Right renal cortex interstitium (tissue), 3 donors: ENCODE measurements at regions not wholly inside any gene's neighbourhood (a gene's known extent, or its start where the extent isn't known, plus 50 kb on each side); places are given as distances from the start of the nearest gene placed in this dataset.

ENCODE experiments used
- DNase-seq, 3 donors: peaks; one replicate each; pipeline ENCODE4 v3.0.0-alpha.2; 2013; ENCODE audit warnings: low read depth in 3 of 3, low spot score in 2 of 3

DNA sequence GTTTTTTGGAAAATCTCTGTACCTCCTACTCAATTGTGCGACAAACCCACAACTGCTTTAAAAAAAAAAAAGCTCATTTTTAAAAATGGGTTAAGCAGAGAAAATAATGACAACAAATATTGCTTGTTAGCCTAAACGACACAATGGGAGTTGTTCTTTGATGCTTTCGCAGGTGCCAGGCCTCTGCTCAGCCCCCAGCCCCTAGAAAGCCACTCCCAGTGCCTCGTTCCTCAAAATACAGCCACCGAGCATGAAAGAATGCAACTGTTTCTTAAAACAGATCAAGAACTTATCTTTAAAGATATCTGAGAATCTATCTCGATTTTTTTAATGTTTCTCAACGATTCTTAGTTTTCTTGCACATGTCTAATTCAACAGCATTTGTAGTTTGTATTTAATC is 85.2 kb upstream of the PFKP start:
- DNase-seq: no peak

DNA sequence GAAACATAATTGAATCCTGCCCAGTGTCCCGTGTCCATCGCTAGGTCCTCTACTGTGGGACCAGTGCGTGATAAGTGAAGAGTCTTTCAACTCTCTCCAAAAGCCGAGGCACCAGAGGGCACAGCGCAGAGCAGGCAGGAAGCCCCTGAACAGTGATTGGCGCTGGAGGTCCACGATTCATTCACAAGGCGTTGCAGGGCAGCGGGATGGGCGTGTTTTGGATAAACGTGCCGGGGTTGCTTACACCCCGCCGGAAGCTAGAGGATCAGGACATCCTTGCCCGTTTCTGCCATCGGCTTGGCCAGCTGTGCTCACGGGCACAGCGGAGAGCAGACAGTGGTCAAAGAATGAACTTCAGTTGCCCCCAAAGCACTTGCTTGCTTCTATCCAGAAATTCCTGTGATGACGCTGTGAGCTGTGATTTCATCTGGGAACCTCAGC is 86.0 kb upstream of the PFKP start:
- no peak for DNase-seq

DNA sequence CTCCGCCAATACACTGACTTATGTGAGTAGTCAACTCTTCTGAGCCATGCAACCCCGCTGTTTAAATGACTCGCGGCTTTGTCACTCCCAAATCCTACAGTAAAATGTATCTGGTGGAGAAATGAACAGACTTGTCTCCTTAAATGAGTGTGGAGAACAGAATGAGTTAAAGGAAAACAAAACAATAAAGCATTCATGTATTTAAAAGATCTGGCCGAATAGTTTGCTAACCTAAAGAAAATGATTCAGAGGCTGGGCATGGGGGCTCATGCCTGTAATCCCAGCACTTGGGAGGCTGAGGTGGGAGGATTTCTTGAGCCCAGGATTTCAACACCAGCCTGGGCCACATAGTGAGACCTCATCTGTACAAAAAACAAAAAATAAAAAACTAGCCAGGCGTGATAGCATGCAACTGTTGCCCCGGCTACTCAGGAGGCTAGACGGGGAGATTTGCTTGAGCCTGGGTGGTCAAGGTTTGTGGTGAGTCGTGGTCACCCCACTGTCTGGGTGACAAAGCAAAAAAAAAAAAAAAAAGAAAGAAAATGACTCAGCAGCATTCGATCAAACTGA is 86.5 kb upstream of the PFKP start:
- DNase-seq: no peak

DNA sequence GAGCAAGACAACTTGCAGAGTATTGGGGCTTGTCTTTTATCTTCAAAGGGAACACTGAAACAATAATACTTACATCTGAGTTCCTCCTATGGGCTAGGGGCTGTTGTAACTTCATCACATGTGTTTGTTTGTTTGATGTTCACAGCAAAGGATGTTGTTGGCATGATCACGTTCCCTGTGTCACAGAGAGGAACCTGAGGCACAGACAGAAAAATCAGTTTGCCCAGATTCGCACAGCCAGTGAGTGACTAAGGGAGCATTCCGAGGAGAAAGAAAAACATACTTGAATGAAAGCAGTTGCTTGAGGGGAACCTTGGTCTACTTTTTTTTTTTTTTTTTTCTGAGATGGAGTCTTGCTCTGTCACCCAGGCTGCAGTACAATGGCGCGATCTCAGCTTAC is 87.2 kb upstream of the PFKP start:
- DNase-seq: no peak

DNA sequence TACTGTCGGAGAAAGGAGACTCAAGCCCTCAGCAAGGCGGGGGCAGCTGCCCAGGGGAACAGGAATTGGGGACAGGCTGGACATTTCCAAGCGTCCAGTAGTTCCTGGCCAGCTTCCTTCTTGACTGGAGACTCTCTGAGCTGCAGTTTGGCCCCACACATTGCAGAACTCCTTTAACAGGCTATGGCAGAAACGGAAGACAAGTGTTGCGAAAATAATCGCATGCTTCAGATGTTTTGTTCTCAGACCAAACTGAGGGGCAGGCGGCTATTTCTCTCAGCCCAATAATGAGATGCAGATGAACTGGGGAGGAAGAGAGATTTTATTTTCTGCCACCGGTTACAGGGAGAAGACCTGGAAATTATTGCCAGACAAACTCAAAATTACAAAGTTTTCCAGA is 88.0 kb upstream of the PFKP start:
- DNase-seq: no peak

DNA sequence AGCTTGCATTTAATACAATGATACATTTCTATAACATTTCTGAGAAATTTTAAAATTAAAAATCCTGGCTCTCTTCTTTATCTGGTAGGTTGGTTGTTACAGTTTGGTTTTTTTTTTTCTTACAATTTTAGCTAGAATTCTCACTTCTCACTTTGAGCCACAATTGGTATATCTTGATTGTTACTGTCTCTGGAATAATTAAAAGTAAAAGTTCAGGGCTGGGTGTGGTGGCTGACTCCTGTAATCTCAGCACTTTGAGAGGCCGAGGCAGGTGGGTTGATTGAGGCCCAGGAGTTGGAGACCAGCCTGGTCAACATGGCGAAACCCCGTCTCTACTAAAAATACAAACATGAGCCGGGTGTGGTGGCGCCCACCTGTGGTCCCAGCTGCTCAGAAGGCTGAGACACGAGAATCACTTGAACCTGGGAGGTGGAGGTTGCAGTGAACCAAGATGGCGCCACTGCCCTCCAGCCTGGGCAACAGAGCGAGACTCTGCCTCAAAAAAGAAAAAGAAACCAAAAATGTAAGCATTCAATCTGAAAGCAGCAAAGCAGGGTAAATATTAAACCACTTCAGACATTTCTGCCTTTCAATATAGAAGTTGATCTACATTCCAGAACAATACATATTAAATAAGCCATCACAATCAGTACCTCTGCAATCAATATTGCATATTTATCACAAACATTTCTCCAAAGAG is 88.6 kb upstream of the PFKP start:
- DNase-seq: no peak

DNA sequence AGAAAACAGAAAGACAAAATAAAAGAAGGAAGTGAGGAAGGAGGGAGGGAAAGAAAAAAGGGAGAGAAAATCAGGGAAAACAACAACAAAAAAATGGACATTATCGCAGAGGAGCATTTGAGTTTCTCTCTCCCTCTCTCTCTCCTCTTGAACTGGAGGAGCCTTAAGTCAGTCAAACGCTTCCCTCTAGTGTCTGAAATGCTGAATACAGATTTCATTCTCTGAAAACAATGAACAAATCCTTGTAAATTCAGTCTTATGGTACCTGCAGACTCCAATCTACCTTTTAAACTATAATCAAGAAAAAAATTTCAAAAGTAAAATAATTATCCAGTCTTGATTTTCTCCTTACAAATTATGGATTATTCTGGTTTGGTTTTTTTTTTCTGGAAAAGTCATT is 89.2 kb upstream of the PFKP start:
- DNase-seq: peak in 2 of 3 donors; percentile 39 to 40

DNA sequence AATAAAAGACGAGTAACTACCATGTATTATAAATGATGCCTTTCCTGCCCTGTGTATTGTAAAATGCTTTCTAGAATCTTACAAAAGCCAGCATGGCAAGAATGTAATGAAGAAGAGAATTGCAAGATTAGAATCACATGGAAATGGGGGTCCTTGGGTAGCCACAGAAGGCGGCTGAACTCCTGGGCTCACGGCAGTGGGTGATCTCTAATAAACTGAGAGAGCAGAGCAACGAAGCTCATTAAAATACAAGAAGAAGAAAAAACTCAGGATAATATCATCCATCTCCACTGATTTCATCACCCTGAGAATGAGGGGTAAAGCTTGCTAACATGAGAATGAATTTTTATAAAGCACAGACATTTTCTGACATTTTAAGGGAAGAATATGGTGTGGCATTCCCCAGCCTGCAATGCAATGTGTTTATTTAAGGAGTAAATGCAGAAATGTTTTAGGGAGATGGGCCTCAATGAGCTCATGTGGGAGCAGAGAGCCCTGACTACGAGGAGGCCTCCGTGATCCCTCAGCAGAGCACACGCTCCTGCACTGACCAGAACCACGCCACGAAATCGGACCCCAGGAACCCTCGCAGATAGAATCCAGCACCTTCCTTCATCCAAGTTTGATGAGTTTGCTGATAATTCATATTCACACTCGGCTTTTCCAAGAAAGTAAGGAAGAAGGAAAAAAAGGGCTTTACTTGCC is 92.7 kb upstream of the PFKP start:
- DNase-seq: no peak

DNA sequence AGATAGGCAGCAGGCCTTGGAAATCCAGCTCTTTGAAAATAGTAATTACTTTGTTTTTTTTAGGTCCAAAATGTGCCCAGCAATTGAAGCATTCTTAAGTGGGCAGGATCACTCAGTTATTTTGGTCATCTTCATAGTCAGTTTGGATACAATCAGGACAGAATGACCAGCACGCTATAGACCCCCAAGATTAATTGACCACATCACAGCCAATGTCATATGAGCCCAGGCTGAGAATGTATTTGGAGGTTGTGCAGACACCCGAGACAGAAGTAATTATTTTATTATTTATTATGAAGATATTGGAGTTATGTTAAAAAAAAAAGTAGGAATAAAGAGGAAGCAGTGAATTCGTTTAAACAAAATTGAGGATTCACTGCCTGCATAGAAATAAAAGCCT is 93.3 kb upstream of the PFKP start:
- DNase-seq: no peak

DNA sequence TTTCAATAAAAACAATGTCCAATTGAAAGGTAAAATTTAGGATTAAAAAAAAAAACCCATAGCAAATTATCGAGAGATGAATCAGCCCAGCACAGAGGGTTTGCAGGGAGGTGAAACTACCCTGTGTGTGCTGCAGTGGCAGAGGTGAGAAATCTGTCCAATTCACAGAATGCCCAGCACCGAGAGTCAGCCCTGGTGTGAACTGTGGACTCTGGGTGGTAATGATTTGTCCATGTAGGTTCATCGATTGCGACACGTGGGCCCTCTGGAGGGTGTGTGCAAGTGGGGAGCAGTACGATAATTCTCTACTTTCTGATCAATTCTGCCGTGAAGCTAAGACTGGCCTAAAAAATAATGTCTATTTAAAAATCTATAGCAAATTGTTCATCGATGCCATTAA is 94.5 kb upstream of the PFKP start:
- no peak for DNase-seq

DNA sequence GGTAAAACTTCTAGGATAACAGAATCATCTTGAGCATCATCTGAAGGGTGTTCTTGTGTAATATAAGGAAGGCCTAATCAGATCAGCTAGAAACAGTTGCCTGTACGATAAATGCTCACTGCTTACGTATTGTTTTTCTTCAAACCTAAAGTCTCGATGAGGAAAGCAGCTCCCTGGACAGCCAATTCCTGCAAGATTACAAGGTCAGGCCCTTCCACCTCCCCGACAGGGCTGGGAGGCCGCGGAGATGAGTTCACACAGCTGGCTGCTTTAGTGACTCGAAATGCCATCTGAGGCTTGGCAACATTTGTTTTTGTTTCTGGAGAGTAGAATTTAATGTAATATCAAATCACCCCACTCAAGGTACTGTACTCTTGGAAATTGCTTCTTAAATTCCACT is 95.1 kb upstream of the PFKP start:
- DNase-seq: no peak

DNA sequence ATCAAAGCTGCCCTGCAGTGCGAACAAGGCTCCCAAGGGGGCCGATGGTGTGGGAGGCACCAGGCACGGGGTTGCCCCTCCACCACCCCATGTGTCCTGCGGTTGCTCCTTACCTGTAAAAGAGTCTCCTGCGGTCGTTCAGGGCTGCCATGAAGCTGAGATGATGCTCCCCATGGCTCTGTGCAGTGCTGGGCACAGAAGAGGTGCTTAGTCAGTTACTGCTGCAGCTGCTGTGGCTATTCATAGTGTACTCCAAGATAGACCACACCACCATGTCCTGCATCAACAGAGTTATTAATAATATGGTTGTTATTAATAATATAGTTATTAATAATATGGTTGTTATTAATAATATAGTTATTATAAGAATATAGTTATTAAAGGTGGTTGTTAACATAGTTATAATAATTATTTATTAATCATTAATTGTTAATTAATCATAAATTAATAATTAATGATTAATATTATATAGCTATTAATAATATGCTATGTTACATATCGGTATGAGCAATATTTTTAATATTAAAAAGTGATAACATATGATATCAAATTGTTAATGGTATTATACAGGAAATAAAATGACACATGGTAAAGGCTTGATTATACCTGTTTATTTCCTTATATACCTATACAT is 97.0 kb upstream of the PFKP start:
- no peak for DNase-seq

DNA sequence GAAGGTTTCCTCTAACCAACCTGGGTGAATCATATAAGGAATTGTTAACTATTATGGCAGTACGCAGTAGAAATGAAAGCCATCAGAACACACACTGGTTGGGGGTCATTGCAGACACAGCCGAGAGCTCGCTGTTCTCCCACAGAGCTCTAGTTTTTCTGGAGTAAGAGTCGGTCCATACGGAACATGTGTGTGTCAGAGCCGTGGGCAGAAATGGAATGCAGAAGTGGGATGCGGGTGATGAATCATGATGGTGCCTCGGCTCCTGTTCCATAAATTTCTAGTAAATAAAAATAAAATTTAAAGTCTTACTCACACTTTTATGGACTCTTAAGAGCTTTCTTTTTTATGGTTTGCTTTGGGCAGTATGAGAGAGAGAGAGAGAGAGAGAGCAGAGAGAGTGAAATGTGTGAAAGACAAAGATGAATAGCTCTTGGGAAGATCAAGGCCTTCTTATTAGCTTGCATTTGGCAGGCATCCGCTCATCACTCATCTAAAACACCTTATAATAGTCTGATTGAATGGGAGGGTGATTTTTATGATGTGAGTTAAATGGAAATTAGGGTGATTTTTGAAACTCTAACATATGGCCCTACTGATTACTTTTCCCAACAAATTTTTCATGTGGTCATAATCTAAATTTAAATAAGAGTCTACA is 98.8 kb upstream of the PFKP start:
- no peak for DNase-seq

DNA sequence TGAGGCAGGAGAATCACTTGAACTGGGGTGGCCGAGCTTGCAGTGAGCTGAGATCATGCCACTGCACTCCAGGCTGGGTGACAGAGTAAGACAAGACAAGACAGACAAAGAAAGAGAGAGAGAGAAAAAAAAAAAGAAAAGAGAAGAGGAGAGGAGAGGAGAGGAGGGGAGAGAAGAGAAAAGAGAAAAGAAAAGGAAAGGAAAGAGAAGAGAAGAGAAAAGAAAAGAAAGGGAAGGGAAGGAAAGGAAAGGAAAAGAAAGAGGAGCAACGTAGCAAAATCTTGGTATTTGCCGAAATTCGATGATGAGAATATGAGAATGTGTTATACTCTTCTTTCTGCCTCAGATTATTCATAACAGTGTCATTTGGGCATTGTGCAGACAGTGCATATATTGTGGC is 101.2 kb upstream of the PFKP start:
- no peak for DNase-seq

DNA sequence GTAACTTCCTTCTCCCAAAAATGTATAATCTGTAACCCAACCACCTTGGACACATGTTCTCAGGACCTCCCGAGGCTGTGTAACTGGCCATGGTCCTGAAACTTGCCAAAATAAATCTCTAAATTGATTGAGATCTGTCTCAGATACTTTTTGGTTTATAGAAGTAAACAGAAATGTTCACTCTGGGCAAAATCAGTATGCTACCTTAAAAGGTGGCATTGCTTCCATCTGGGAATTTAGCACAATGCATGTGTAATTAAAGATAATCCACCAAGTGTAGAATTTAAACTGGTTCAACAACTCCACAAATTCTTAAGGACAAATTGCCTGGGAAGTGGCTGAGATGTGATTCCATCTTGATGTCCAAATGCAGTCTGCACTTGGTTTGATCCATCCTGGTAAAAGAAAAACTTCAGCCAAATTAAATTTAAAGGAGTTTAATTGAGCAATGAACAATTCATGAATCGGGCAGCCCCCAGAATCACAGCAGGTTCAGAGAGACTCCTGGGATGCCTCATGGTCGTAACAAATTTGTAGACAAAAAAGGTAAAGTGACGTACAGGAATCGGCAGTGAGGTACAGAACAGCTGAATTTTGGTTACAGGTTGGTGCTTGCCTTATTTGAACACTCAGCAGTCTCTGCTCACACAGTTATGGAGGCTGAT is 102.6 kb upstream of the PFKP start:
- no peak for DNase-seq

DNA sequence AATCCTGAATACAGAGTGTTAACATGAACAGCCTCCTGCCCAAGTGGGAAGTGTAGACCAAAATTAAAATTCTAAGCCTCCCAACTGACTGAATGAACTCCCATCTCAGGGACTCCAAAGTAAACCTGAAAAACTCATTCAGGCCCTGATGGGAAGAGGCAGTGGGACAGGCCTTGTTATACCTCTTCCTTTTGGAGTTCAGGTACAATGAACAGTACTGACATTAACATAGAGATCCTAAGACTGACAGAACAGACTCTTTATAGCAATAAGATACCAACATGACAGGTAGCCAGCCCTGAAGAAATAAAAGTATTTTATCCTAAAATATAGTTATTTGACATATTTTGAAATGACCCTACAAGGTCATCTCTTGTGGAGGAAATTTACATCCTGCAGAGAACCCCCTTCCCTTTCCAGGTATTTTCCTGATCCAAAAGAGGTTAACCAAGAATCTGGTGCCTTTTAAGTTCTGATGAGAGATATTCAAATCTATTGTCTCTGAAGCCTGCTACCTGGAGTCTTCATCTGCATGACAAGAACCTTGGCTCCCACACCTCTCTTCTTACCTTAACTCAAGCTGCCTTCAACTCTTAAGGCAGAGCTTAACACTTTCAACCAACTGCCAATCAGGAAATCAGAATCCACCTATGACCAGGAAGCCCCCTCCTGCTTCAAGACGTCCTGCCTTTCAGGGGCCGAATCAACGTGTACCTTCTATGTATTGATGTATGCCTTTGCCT is 103.3 kb upstream of the PFKP start:
- DNase-seq: no peak

DNA sequence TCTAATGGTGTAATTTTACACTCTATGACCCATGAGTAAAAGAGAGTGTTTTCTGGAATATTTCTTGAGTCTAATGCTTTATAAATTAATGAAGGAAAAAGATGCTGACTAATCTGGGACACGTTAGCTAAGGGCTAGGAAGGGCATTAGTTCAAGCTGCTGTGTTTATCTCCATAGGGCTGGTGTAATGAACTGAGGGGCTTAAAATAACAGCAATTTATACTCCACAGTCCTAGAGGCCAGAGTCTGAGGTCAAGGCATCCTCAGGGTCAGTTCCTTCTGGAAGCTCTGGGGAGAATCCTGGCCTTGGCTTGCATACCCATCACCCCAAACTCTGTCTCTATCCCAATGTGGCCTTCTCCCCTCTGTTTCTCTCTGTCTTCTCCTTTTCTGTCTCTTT is 105.2 kb upstream of the PFKP start:
- DNase-seq: no peak

DNA sequence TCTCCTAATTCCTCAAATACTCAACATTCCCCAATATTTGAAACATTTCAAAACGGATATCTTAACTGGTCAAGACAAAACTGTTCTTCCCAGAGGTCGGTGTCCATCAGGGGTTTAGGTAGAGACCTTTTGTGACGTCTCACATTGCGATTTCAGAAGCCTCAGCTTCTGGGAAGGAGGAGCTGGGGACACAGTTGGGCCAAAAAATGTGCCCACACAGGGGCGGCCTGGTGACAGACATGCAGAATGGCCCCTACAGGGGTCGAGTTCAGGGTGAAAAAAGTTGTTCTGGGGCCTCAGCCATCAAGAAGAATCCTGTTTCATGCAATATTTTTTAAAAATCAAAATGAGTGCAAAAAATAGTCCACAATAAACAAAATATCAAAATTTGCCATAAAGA is 108.7 kb upstream of the PFKP start:
- no peak for DNase-seq

DNA sequence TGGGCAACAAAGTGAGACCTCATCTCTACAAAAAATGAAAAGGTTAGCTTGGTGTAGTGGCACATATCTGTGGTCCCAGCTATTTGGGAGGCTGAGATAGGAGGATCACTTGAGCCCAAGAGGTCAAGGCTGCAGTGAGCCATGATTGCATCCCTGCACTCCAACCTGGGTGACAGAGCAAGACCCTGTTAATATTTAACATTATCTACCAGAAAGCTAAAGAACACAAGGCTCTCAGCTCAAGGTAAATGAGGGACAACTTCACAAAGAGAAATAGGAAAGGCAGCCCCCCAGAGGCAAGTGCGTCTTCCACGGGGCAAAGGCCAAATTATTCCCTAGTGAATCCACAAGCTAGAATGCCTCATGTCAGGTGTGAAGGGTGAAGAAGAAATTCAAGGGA is 109.6 kb upstream of the PFKP start:
- no peak for DNase-seq

DNA sequence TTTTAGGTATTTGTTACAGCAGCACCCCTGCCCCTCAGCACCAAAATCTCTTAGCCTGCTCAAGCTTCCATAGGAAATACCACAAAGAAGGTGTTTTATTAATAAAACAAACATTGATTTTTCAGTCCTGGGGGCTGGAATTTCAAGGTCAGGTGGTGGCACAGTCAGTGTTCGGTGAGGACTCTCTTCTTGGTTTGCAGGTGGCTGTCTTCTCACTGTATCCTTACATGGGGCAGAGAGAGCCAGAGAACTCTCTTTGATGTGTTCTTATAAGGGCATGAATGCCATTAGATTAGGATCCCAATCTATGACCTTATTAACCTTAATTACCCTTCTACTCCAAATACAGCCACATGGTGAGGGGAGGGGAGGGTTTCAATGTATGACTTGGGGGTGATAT is 112.3 kb upstream of the PFKP start:
- DNase-seq: no peak
